ENCODE measurements at regions not wholly inside any gene's neighbourhood (a gene's known extent, or its start where the extent isn't known, plus 50 kb on each side); places are given as distances from the start of the nearest gene placed in this dataset.

GRCh38 chr6:62980093-62980492 is 231.2 kb upstream of the FKBP1C start:
- no peak overlapping the region for H3K4me3 ChIP-seq (ENCODE audit: control insufficient read depth in 2 of 3, extremely low read depth in 1 of 3, insufficient read depth in 2 of 3, low read depth in 1 of 3, low read length in 3 of 3)
- TF ChIP-seq EZH2 (IDR thresholded peaks at IDR 0.05; ENCODE audit: low read length) (no peak), CTCF (optimal IDR thresholded peaks at IDR 0.05 in 1 of 3, IDR thresholded peaks at IDR 0.05 in 1 of 3, conservative IDR thresholded peaks at IDR 0.05 in 1 of 3; ENCODE audit: extremely low read depth in 1 of 3, insufficient read depth in 2 of 3, low read length in 3 of 3) (no peak)
- no peaks in the 10 kb centered on the region for H3K9me1 ChIP-seq (ENCODE audit: control insufficient read depth, extremely low read depth, insufficient read depth, low read length)
- no peaks in the 10 kb centered on the region for H3K4me1 ChIP-seq (ENCODE audit: control insufficient read depth, extremely low read depth, insufficient read depth, low read length)
- no peaks in the 10 kb centered on the region for H3K36me3 ChIP-seq (ENCODE audit: control insufficient read depth in 2 of 2, extremely low read depth in 1 of 2, insufficient read depth in 2 of 2, low read length in 2 of 2)
- no peaks in the 10 kb centered on the region for H4K20me1 ChIP-seq (ENCODE audit: control insufficient read depth, extremely low read depth, insufficient read depth, low read length)
- dilution Hi-C loops (cut with MboI; ENCODE audit: extremely low pct_ligation_motif_present, low sequenced_read_pairs), result no loop called here
- H3K9me3 ChIP-seq (ENCODE audit: control insufficient read depth, low read depth, low read length), result no peaks in the 10 kb centered on the region
- H3K27ac ChIP-seq (ENCODE audit: control insufficient read depth, insufficient read depth, low read length), result no peak overlapping the region
- FAIRE-seq (no peak), DNase-seq (ENCODE audit: low read depth, low spot score) (no peak)
- no peak overlapping the region for H3K4me2 ChIP-seq (ENCODE audit: control insufficient read depth, extremely low read depth, insufficient read depth, low read depth, low read length)
- no peak overlapping the region for H3K9ac ChIP-seq (ENCODE audit: control insufficient read depth, extremely low read depth, insufficient read depth, low read length)
- H2AFZ ChIP-seq (ENCODE audit: control insufficient read depth, low read length), result no peak overlapping the region
- H3K27me3 ChIP-seq (ENCODE audit: control insufficient read depth, extremely low read depth, insufficient read depth, low read length), result no peaks in the 10 kb centered on the region
- H3K79me2 ChIP-seq (ENCODE audit: control insufficient read depth, insufficient read depth, low read length), result no peaks in the 10 kb centered on the region

- Histone ChIP-seq H3K9me3 (ENCODE audit: control insufficient read depth, low read depth, low read length) (no peaks in the 10 kb centered on the region), H4K20me1 (ENCODE audit: control insufficient read depth, extremely low read depth, insufficient read depth, low read length) (no peaks in the 10 kb centered on the region), H3K4me3 (ENCODE audit: control insufficient read depth in 2 of 3, extremely low read depth in 1 of 3, insufficient read depth in 2 of 3, low read depth in 1 of 3, low read length in 3 of 3) (no peak overlapping the region), H3K79me2 (ENCODE audit: control insufficient read depth, insufficient read depth, low read length) (no peaks in the 10 kb centered on the region), H3K27ac (ENCODE audit: control insufficient read depth, insufficient read depth, low read length) (no peak overlapping the region), H3K4me1 (ENCODE audit: control insufficient read depth, extremely low read depth, insufficient read depth, low read length) (no peaks in the 10 kb centered on the region), H2AFZ (ENCODE audit: control insufficient read depth, low read length) (no peak overlapping the region), H3K4me2 (ENCODE audit: control insufficient read depth, extremely low read depth, insufficient read depth, low read depth, low read length) (no peak overlapping the region), H3K36me3 (ENCODE audit: control insufficient read depth in 2 of 2, extremely low read depth in 1 of 2, insufficient read depth in 2 of 2, low read length in 2 of 2) (no peaks in the 10 kb centered on the region), H3K9ac (ENCODE audit: control insufficient read depth, extremely low read depth, insufficient read depth, low read length) (no peak overlapping the region), H3K27me3 (ENCODE audit: control insufficient read depth, extremely low read depth, insufficient read depth, low read length) (no peaks in the 10 kb centered on the region), H3K9me1 (ENCODE audit: control insufficient read depth, extremely low read depth, insufficient read depth, low read length) (no peaks in the 10 kb centered on the region)
- TF ChIP-seq EZH2 (IDR thresholded peaks at IDR 0.05; ENCODE audit: low read length) (no peak), CTCF (optimal IDR thresholded peaks at IDR 0.05 in 1 of 3, IDR thresholded peaks at IDR 0.05 in 1 of 3, conservative IDR thresholded peaks at IDR 0.05 in 1 of 3; ENCODE audit: extremely low read depth in 1 of 3, insufficient read depth in 2 of 3, low read length in 3 of 3) (no peak)
- dilution Hi-C loops (cut with MboI; ENCODE audit: extremely low pct_ligation_motif_present, low sequenced_read_pairs), result no loop called here
- FAIRE-seq, result no peak
- no peak for DNase-seq (ENCODE audit: low read depth, low spot score)
These were observed 230.5 kb upstream of the FKBP1C start for GRCh38 chr6:62980724-62981123.
